IPS-NIHi7 (cell line): ENCODE measurements at regions not wholly inside any gene's neighbourhood (a gene's known extent, or its start where the extent isn't known, plus 50 kb on each side); places are given as distances from the start of the nearest gene placed in this dataset.
"Not testable (repeated sequence)": the region's sequence is repeated elsewhere in the genome, so short reads cannot be mapped to it uniquely, and the experiment has no call there.

Experiments
- DNase-seq: peaks from one replicate; pipeline ENCODE4 v3.0.0; 2012; ENCODE audit warnings: mixed read lengths; ENCODE audit errors: extremely low spot score

- no peak for DNase-seq
Measured at GRCh38 chr7:106345421-106346166, 60.8 kb upstream of the NAMPT start.

GRCh38 chr7:106344861-106345260 is 60.1 kb upstream of the NAMPT start:
- DNase-seq, result no peak

DNA sequence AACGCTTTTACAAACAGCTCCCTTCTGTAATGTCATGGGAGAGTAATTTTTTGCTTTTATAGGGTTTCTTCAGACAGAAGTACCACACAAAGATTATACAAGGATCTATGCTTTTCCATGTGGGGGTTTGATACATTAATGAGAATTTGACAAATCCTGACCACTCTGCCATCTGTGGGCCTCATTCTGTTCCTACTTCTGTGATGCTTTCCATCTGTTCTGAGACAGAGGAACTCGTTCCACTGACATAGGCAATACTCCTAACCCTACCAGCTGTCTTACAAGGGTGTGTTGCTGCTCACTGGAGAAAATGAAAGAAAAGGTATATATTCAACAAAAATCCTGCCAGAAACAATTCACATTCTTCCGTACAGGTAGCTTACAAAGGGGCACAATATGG is 59.4 kb upstream of the NAMPT start:
- no peak for DNase-seq

- DNase-seq, result not testable (repeated sequence)
Measured at GRCh38 chr7:106342049-106342448, 57.3 kb upstream of the NAMPT start.

DNA sequence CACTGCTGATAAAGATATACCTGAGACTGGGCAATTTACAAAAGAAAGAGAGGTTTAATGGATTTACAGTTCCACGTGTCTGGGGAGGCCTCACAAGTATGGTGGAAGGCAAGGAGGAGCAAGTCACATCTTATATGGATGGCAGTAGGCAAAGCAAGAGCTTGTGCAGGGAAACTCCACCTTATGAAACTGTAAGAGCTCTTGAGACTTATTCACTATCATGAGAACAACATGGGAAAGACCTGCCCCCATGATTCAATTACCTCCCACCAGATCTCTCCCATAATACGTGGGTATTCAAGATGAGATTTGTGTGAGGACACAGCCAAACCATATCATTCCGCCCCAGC is 55.4 kb upstream of the NAMPT start:
- DNase-seq, result not testable (repeated sequence)

- DNase-seq, result no peak
Measured at GRCh38 chr7:106339513-106340246, 54.9 kb upstream of the NAMPT start.

GRCh38 chr7:106337754-106338153 is 53.0 kb upstream of the NAMPT start:
- DNase-seq, result no peak

- no peak for DNase-seq
Measured at GRCh38 chr7:106335814-106336213, 51.0 kb upstream of the NAMPT start.
